H1 (cell line): ENCODE measurements at regions not wholly inside any gene's neighbourhood (a gene's known extent, or its start where the extent isn't known, plus 50 kb on each side); places are given as distances from the start of the nearest gene placed in this dataset.

Source experiments
- CTCF ChIA-PET: fragments of 300-600 bp; sonication (Branson Sonifier 250); formaldehyde crosslinking; loops from one replicate; lab custom pipeline; 2021; ENCODE audit not compliant: partially characterized antibody; lab: Charles Lee
- POLR2A ChIA-PET: fragments of 300-600 bp; sonication (Branson Sonifier 250); formaldehyde crosslinking; loops from one replicate; lab custom pipeline; 2021; ENCODE audit warnings: inconsistent platforms; ENCODE audit not compliant: partially characterized antibody; lab: Charles Lee
- DNase-seq, 2 experiments: peaks; one replicate each; pipeline versions ENCODE4 v3.0.0 to v3.0.0-alpha.2; 2010 to 2022; ENCODE audit warnings: low spot score in 2 of 2, low read depth in 1 of 2, mixed read lengths in 1 of 2
- FAIRE-seq: peaks from 2 replicates; lab custom pipeline; 2011; peaks lifted over from hg19 to GRCh38; lab: Jason Lieb, UNC
- H2AFZ ChIP-seq: 2 replicates; pipeline ENCODE4 v1.8.1; 2012; ENCODE audit warnings: low read length, inconsistent platforms
- H2AK5ac ChIP-seq: 2 replicates; pipeline ENCODE4 v1.6.1; 2013; ENCODE audit warnings: low read depth, low read length
- H2BK120ac ChIP-seq: replicated peaks from 2 replicates; pipeline ENCODE3; 2013; ENCODE audit warnings: low read depth, low read length, inconsistent platforms
- H2BK12ac ChIP-seq: 2 replicates; pipeline ENCODE4 v1.6.1; 2013; ENCODE audit warnings: low read depth, low read length
- H2BK15ac ChIP-seq: 2 replicates; pipeline ENCODE4 v1.6.1; 2013; ENCODE audit warnings: low read length
- H2BK20ac ChIP-seq: 2 replicates; pipeline ENCODE4 v1.6.1; 2013; ENCODE audit warnings: low read length
- H2BK5ac ChIP-seq: 2 replicates; pipeline ENCODE4 v1.6.1; 2013; ENCODE audit warnings: low read depth, low read length
- H3K14ac ChIP-seq: 2 replicates; pipeline ENCODE4 v1.6.1; 2013; ENCODE audit warnings: inconsistent platforms; ENCODE audit not compliant: insufficient read length
- H3K18ac ChIP-seq: 2 replicates; pipeline ENCODE4 v1.6.1; 2013; ENCODE audit warnings: low read length; ENCODE audit errors: extremely low read depth
- H3K23ac ChIP-seq: 2 replicates; pipeline ENCODE4 v1.6.1; 2013; ENCODE audit warnings: inconsistent platforms; ENCODE audit not compliant: insufficient read length
- H3K23me2 ChIP-seq: 2 replicates; pipeline ENCODE4 v1.6.1; 2013; ENCODE audit warnings: low read depth, low read length
- H3K27ac ChIP-seq: 2 replicates; pipeline ENCODE4 v1.6.1; 2011; ENCODE audit warnings: low read depth, low read length, inconsistent platforms
- H3K27me3 ChIP-seq, 4 experiments: replicated peaks in 1 of 4; 1 replicate in 1 of 4; 2 replicates in 3 of 4; pipeline versions ENCODE4 v1.6.1 to v1.8.1; 2011 to 2013; ENCODE audit warnings: low read length in 3 of 4, mild to moderate bottlenecking in 3 of 4, inconsistent platforms in 2 of 4, mixed read lengths in 2 of 4, moderate library complexity in 1 of 4; ENCODE audit not compliant: control insufficient read depth in 3 of 4, insufficient read depth in 3 of 4; ENCODE audit errors: extremely low read depth in 1 of 4
- H3K36me3 ChIP-seq, 4 experiments: 2 replicates each; pipeline versions ENCODE4 v1.6.1 to v1.8.1; 2011 to 2013; ENCODE audit warnings: mild to moderate bottlenecking in 4 of 4, low read length in 3 of 4, moderate library complexity in 2 of 4, control low read depth in 1 of 4, inconsistent platforms in 1 of 4; ENCODE audit not compliant: insufficient read depth in 4 of 4, control insufficient read depth in 2 of 4
- H3K4ac ChIP-seq: replicated peaks from 2 replicates; pipeline ENCODE3; 2013; ENCODE audit warnings: low read length, low read depth, mixed read lengths, inconsistent platforms; ENCODE audit not compliant: insufficient read length
- H3K4me1 ChIP-seq, 4 experiments: replicated peaks in 1 of 4; 1 replicate in 1 of 4; 2 replicates in 3 of 4; pipeline versions ENCODE4 v1.6.1 to v1.8.1; 2011 to 2013; ENCODE audit warnings: low read length in 3 of 4, inconsistent platforms in 2 of 4, mixed read lengths in 1 of 4; ENCODE audit not compliant: insufficient read depth in 4 of 4, control insufficient read depth in 3 of 4
- H3K4me2 ChIP-seq, 2 experiments: 2 replicates each; pipeline versions ENCODE4 v1.6.1 to v1.8.1; 2011 to 2013; ENCODE audit warnings: low read depth in 2 of 2, low read length in 2 of 2, control low read depth in 1 of 2, inconsistent platforms in 1 of 2, mild to moderate bottlenecking in 1 of 2; ENCODE audit not compliant: insufficient read depth in 1 of 2
- H3K4me3 ChIP-seq, 4 experiments: fragments of 200-600, 300-600 bp in 1 of 4; sonication (generic), shearing (Covaris generic), sonication (Bioruptor Twin) in 1 of 4; 2 replicates each; pipeline versions ENCODE4 v1.5.1 to v1.8.1; 2011 to 2016; ENCODE audit warnings: low read length in 4 of 4, low read depth in 3 of 4, control low read depth in 2 of 4, inconsistent platforms in 2 of 4, mild to moderate bottlenecking in 2 of 4, mixed read lengths in 1 of 4, moderate library complexity in 1 of 4; ENCODE audit not compliant: insufficient read depth in 2 of 4; ENCODE audit errors: extremely low read depth in 1 of 4
- H3K56ac ChIP-seq: replicated peaks from 2 replicates; pipeline ENCODE3; 2013; ENCODE audit warnings: low read depth, mild to moderate bottlenecking, mixed read lengths, low read length, inconsistent platforms; ENCODE audit not compliant: insufficient read length
- H3K79me1 ChIP-seq: 2 replicates; pipeline ENCODE4 v1.6.1; 2013; ENCODE audit warnings: low read depth, low read length, control low read depth
- H3K79me2 ChIP-seq, 2 experiments: 2 replicates each; pipeline versions ENCODE4 v1.6.1 to v1.8.1; 2012 to 2013; ENCODE audit warnings: low read length in 2 of 2, mild to moderate bottlenecking in 2 of 2, inconsistent platforms in 1 of 2; ENCODE audit not compliant: insufficient read depth in 2 of 2, control insufficient read depth in 1 of 2
- H3K9ac ChIP-seq, 4 experiments: replicated peaks in 1 of 4; 1 replicate in 1 of 4; 2 replicates in 3 of 4; pipeline versions ENCODE4 v1.6.1 to v1.8.1; 2011 to 2013; ENCODE audit warnings: low read depth in 3 of 4, low read length in 3 of 4, control low read depth in 2 of 4, mild to moderate bottlenecking in 2 of 4, moderate library complexity in 2 of 4, inconsistent platforms in 1 of 4; ENCODE audit errors: extremely low read depth in 1 of 4
- H3K9me3 ChIP-seq, 2 experiments: 2 replicates each; pipeline versions ENCODE4 v1.6.1 to v1.8.1; 2012 to 2013; ENCODE audit warnings: mild to moderate bottlenecking in 2 of 2, moderate library complexity in 2 of 2, control low read depth in 1 of 2, inconsistent platforms in 1 of 2, low read depth in 1 of 2, low read length in 1 of 2, mixed read lengths in 1 of 2; ENCODE audit not compliant: insufficient read depth in 2 of 2
- H4K20me1 ChIP-seq, 2 experiments: replicated peaks in 1 of 2; 2 replicates each; pipeline versions ENCODE3 to v1.8.1; 2011 to 2013; ENCODE audit warnings: inconsistent platforms in 2 of 2, low read length in 2 of 2, mild to moderate bottlenecking in 1 of 2; ENCODE audit not compliant: insufficient read depth in 2 of 2, control insufficient read depth in 1 of 2
- H4K5ac ChIP-seq: 2 replicates; pipeline ENCODE4 v1.6.1; 2013; ENCODE audit warnings: low read length, low read depth, mixed read lengths, inconsistent platforms; ENCODE audit not compliant: insufficient read length
- H4K8ac ChIP-seq: 2 replicates; pipeline ENCODE4 v1.8.0; 2013; ENCODE audit warnings: mild to moderate bottlenecking, moderate library complexity, low read length, inconsistent platforms; ENCODE audit not compliant: insufficient read depth; ENCODE audit errors: extremely low read depth
- H4K91ac ChIP-seq: replicated peaks from 2 replicates; pipeline ENCODE3; 2013; ENCODE audit warnings: low read length, mixed read lengths, inconsistent platforms; ENCODE audit not compliant: insufficient read length
- EZH2 ChIP-seq: fragments of 200-600 bp; sonication (generic); IDR thresholded peaks from 2 replicates; pipeline ENCODE4 v1.7.1; 2012; ENCODE audit warnings: low read depth, mild to moderate bottlenecking, moderate library complexity, low read length, inconsistent platforms; ENCODE audit not compliant: severe bottlenecking
- GTF2F1 ChIP-seq: IDR thresholded peaks from 2 replicates; pipeline ENCODE4 v1.6.1; 2012; ENCODE audit warnings: low read depth, low read length, improper control_type of control experiment, borderline replicate concordance
- JUN ChIP-seq: IDR thresholded peaks from 2 replicates; pipeline ENCODE4 v1.6.1; 2011; ENCODE audit warnings: low read depth, mild to moderate bottlenecking, improper control_type of control experiment, low read length
- TAF7 ChIP-seq: optimal IDR thresholded peaks from 2 replicates; pipeline ENCODE3; 2011; ENCODE audit warnings: low read depth, mild to moderate bottlenecking, inconsistent platforms, low read length, moderate library complexity, borderline replicate concordance
- WGBS, 2 experiments: shearing (Covaris generic) in 1 of 2; methylation state at CpG; one replicate each; pipeline versions ENCODE4 v1.1.6 to v1.1.7; 2013 to 2015; ENCODE audit warnings: low lambda C conversion rate in 2 of 2, mixed read lengths in 2 of 2, inconsistent platforms in 1 of 2, low coverage in 1 of 2, missing lambda C conversion rate in 1 of 2; ENCODE audit not compliant: insufficient replicate concordance in 2 of 2, insufficient coverage in 1 of 2, insufficient read length in 1 of 2; ENCODE audit errors: extremely low coverage in 1 of 2, missing lambda C conversion rate in 1 of 2; 5-methylcytosine and 5-hydroxymethylcytosine counted together

DNA sequence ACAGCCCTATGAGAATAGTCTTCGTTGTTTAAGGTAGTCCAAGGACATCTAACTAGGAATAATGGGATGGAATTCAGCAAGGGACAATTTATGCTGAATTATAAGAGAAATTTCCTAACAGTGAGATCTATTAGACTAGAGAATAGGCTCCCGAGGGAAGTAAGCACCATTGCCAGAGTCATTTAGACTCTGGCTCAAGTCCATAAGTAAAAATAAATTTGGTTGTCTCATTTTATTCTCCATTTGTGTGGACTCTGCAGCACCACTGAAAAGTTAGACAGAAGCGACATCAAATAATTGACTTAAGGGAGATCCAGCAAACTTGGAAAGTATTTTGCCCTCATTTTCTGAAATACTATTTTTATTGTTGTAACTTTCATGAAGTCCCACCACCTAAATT, 129.3 kb upstream of the SMIM21 start:
- H3K4ac ChIP-seq, result no peak overlapping the region
- H2BK20ac ChIP-seq, result no peak overlapping the region
- H3K4me1 ChIP-seq, result peaks cover 0 to 4% (median 2%) of the 10 kb centered on the region in 4 experiments; a peak in 1 of 7 replicates
- FAIRE-seq, result no peak
- no peak overlapping the region for H3K4me2 ChIP-seq
- H3K9me3 ChIP-seq, result no peaks in the 10 kb centered on the region
- H2BK120ac ChIP-seq, result no peak overlapping the region
- ChIA-PET POLR2A (no interaction called here), CTCF (no interaction called here)
- no peak overlapping the region for H3K9ac ChIP-seq
- H2AFZ ChIP-seq, result no peak overlapping the region
- no peak overlapping the region for H2AK5ac ChIP-seq
- no peak overlapping the region for H2BK15ac ChIP-seq
- no peak overlapping the region for H3K23ac ChIP-seq
- no peak overlapping the region for H4K8ac ChIP-seq
- no peaks in the 10 kb centered on the region for H3K36me3 ChIP-seq
- no peaks in the 10 kb centered on the region for H3K27me3 ChIP-seq
- WGBS, 2 experiments, result 96% methylated on average over 3 of the region's 3 CpGs; no CpG with 5 or more reads in 1 of the 2 experiments
- H3K14ac ChIP-seq, result no peak overlapping the region
- H3K27ac ChIP-seq, result no peak overlapping the region
- no peak overlapping the region for H2BK12ac ChIP-seq
- H3K56ac ChIP-seq, result no peak overlapping the region
- no peak overlapping the region for H3K4me3 ChIP-seq
- no peak for DNase-seq
- H4K20me1 ChIP-seq, result no peaks in the 10 kb centered on the region
- no peak overlapping the region for H4K91ac ChIP-seq
- no peak overlapping the region for H3K18ac ChIP-seq
- H4K5ac ChIP-seq, result no peak overlapping the region
- no peak overlapping the region for H2BK5ac ChIP-seq
- H3K23me2 ChIP-seq, result no peaks in the 10 kb centered on the region
- no peaks in the 10 kb centered on the region for H3K79me2 ChIP-seq
- H3K79me1 ChIP-seq, result no peaks in the 10 kb centered on the region
- TF ChIP-seq GTF2F1 (no peak), JUN (no peak), TAF7 (no peak), EZH2 (no peak)
